MCF 10A (cell line): ENCODE measurements at regions not wholly inside any gene's neighbourhood (a gene's known extent, or its start where the extent isn't known, plus 50 kb on each side); places are given as distances from the start of the nearest gene placed in this dataset.

ENCODE experiments used
- BruUV-seq: library from RNA; stranded (reverse); fragments of 400-500 nt; replicated peaks from 2 replicates; lab custom pipeline; 2021; lab: Mats Ljungman, UMichigan
- CTCF ChIA-PET: fragments of 300-600 bp; sonication (Branson Sonifier 250); formaldehyde crosslinking; extraction: SDS; loops from one replicate; lab custom pipeline; 2021; ENCODE audit warnings: antibody characterized with exemption, inconsistent platforms; lab: Yijun Ruan, JAX
- POLR2A ChIA-PET: fragments of 300-600, 350-650 bp; sonication (Branson Sonifier 250); formaldehyde crosslinking; extraction: SDS; loops from one replicate; lab custom pipeline; 2020; ENCODE audit warnings: antibody characterized with exemption, inconsistent platforms; lab: Yijun Ruan, JAX
- DNase-seq: peaks from one replicate; pipeline ENCODE4 v3.0.0-alpha.2; 2018; ENCODE audit not compliant: unreplicated experiment
- H3K27ac Mint-ChIP-seq: one replicate; pipeline ENCODE4 v1.8.0; 2022; ENCODE audit warnings: mild to moderate bottlenecking, low read depth, mixed read lengths; ENCODE audit not compliant: unreplicated experiment
- H3K27me3 Mint-ChIP-seq: one replicate; pipeline ENCODE4 v1.8.0; 2022; ENCODE audit warnings: mixed read lengths; ENCODE audit not compliant: insufficient read depth, unreplicated experiment
- H3K36me3 Mint-ChIP-seq: one replicate; pipeline ENCODE4 v1.8.0; 2022; ENCODE audit warnings: mild to moderate bottlenecking, moderate library complexity, mixed read lengths; ENCODE audit not compliant: insufficient read depth, unreplicated experiment
- H3K4me1 Mint-ChIP-seq: one replicate; pipeline ENCODE4 v1.8.0; 2022; ENCODE audit warnings: mixed read lengths; ENCODE audit not compliant: insufficient read depth, unreplicated experiment
- H3K4me3 Mint-ChIP-seq: one replicate; pipeline ENCODE4 v1.8.0; 2022; ENCODE audit warnings: mild to moderate bottlenecking, moderate library complexity, mixed read lengths; ENCODE audit not compliant: unreplicated experiment
- H3K9me3 Mint-ChIP-seq: one replicate; pipeline ENCODE4 v1.8.0; 2022; ENCODE audit warnings: mixed read lengths; ENCODE audit not compliant: unreplicated experiment
- CTCF ChIP-seq: fragments of 200-600 bp; IDR thresholded peaks from one replicate; pipeline ENCODE4 v1.8.0; 2022; ENCODE audit warnings: antibody characterized with exemption, mild to moderate bottlenecking; ENCODE audit not compliant: unreplicated experiment
- intact Hi-C: fragments of 100-400 bp; cut with micrococcal nuclease; formaldehyde crosslinking; loops from 2 replicates; pipeline ENCODE4 v1.14.1; 2022

GRCh38 chr6:165775721-165776120 lies 112.7 kb upstream of the PDE10A start:
- intact Hi-C loops, result no loop called here
- Mint-ChIP-seq H3K36me3 (no peaks in the 10 kb centered on the region), H3K27me3 (no peaks in the 10 kb centered on the region), H3K4me1 (no peaks in the 10 kb centered on the region), H3K9me3 (no peaks in the 10 kb centered on the region), H3K27ac (no peak overlapping the region), H3K4me3 (no peak overlapping the region)
- ChIA-PET POLR2A (no interaction called here), CTCF (interaction anchor here (0.6 to 1.2 kb wide), 3 partner anchors 13 to 174 kb away, joined by 3 read pairs; no protein-coding TSS in a partner anchor)
- BruUV-seq, result no TSS peak
- TF ChIP-seq CTCF, result no peak
- DNase-seq, result no peak

- H3K9me3 Mint-ChIP-seq, result no peaks in the 10 kb centered on the region
- no peaks in the 10 kb centered on the region for H3K27me3 Mint-ChIP-seq
- no peaks in the 10 kb centered on the region for H3K36me3 Mint-ChIP-seq
- ChIA-PET CTCF (interaction anchor here (0.6 to 1.2 kb wide), 3 partner anchors 13 to 628 kb away, joined by 3 read pairs; no protein-coding TSS in a partner anchor), POLR2A (no interaction called here)
- H3K27ac Mint-ChIP-seq, result no peak overlapping the region
- no TSS peak for BruUV-seq
- H3K4me3 Mint-ChIP-seq, result no peak overlapping the region
- intact Hi-C loops, result no loop called here
- no peak for TF ChIP-seq CTCF
- no peak for DNase-seq
- H3K4me1 Mint-ChIP-seq, result no peaks in the 10 kb centered on the region
Observed at GRCh38 chr6:165774903-165775601, 112.0 kb upstream of the PDE10A start.

GRCh38 chr6:165770397-165771082 lies 107.5 kb upstream of the PDE10A start:
- H3K27me3 Mint-ChIP-seq, result no peaks in the 10 kb centered on the region
- no peaks in the 10 kb centered on the region for H3K36me3 Mint-ChIP-seq
- no TSS peak for BruUV-seq
- no peaks in the 10 kb centered on the region for H3K9me3 Mint-ChIP-seq
- POLR2A ChIA-PET, result no interaction called here
- no peak overlapping the region for H3K4me3 Mint-ChIP-seq
- peaks cover 16% of the 10 kb centered on the region for H3K4me1 Mint-ChIP-seq
- no peak for TF ChIP-seq CTCF
- DNase-seq, result no peak
- H3K27ac Mint-ChIP-seq, result no peak overlapping the region
- CTCF ChIA-PET, result interaction anchor here (0.5 kb wide), 1 partner anchor 506 kb away, joined by 3 read pairs; no protein-coding TSS in a partner anchor
- intact Hi-C loops, result no loop called here

- intact Hi-C loops, result no loop called here
- Mint-ChIP-seq H3K4me3 (no peak overlapping the region), H3K9me3 (no peaks in the 10 kb centered on the region), H3K36me3 (no peaks in the 10 kb centered on the region), H3K27me3 (no peaks in the 10 kb centered on the region), H3K4me1 (peaks cover 16% of the 10 kb centered on the region), H3K27ac (no peak overlapping the region)
- POLR2A ChIA-PET, result interaction anchor here (0.7 kb wide), 1 partner anchor 18 kb away, joined by 3 read pairs; no protein-coding TSS in a partner anchor
- CTCF ChIA-PET, result no interaction called here
- no peak for TF ChIP-seq CTCF
- no peak for DNase-seq
- no TSS peak for BruUV-seq
Observed at GRCh38 chr6:165769884-165770283, 106.8 kb upstream of the PDE10A start.
